H1 (cell line): ENCODE measurements at regions not wholly inside any gene's neighbourhood (a gene's known extent, or its start where the extent isn't known, plus 50 kb on each side); places are given as distances from the start of the nearest gene placed in this dataset.

Experiments
- CTCF ChIA-PET: fragments of 300-600 bp; sonication (Branson Sonifier 250); formaldehyde crosslinking; loops from one replicate; lab custom pipeline; 2021; ENCODE audit not compliant: partially characterized antibody; lab: Charles Lee
- POLR2A ChIA-PET: fragments of 300-600 bp; sonication (Branson Sonifier 250); formaldehyde crosslinking; loops from one replicate; lab custom pipeline; 2021; ENCODE audit warnings: inconsistent platforms; ENCODE audit not compliant: partially characterized antibody; lab: Charles Lee
- DNase-seq, 2 experiments: peaks; one replicate each; pipeline versions ENCODE4 v3.0.0 to v3.0.0-alpha.2; 2010 to 2022; ENCODE audit warnings: low spot score in 2 of 2, low read depth in 1 of 2, mixed read lengths in 1 of 2
- FAIRE-seq: peaks from 2 replicates; lab custom pipeline; 2011; peaks lifted over from hg19 to GRCh38; lab: Jason Lieb, UNC
- H2AFZ ChIP-seq: 2 replicates; pipeline ENCODE4 v1.8.1; 2012; ENCODE audit warnings: low read length, inconsistent platforms
- H2AK5ac ChIP-seq: 2 replicates; pipeline ENCODE4 v1.6.1; 2013; ENCODE audit warnings: low read depth, low read length
- H2BK120ac ChIP-seq: replicated peaks from 2 replicates; pipeline ENCODE3; 2013; ENCODE audit warnings: low read depth, low read length, inconsistent platforms
- H2BK12ac ChIP-seq: 2 replicates; pipeline ENCODE4 v1.6.1; 2013; ENCODE audit warnings: low read depth, low read length
- H2BK15ac ChIP-seq: 2 replicates; pipeline ENCODE4 v1.6.1; 2013; ENCODE audit warnings: low read length
- H2BK20ac ChIP-seq: 2 replicates; pipeline ENCODE4 v1.6.1; 2013; ENCODE audit warnings: low read length
- H2BK5ac ChIP-seq: 2 replicates; pipeline ENCODE4 v1.6.1; 2013; ENCODE audit warnings: low read depth, low read length
- H3K14ac ChIP-seq: 2 replicates; pipeline ENCODE4 v1.6.1; 2013; ENCODE audit warnings: inconsistent platforms; ENCODE audit not compliant: insufficient read length
- H3K18ac ChIP-seq: 2 replicates; pipeline ENCODE4 v1.6.1; 2013; ENCODE audit warnings: low read length; ENCODE audit errors: extremely low read depth
- H3K23ac ChIP-seq: 2 replicates; pipeline ENCODE4 v1.6.1; 2013; ENCODE audit warnings: inconsistent platforms; ENCODE audit not compliant: insufficient read length
- H3K23me2 ChIP-seq: 2 replicates; pipeline ENCODE4 v1.6.1; 2013; ENCODE audit warnings: low read depth, low read length
- H3K27ac ChIP-seq: 2 replicates; pipeline ENCODE4 v1.6.1; 2011; ENCODE audit warnings: low read depth, low read length, inconsistent platforms
- H3K27me3 ChIP-seq, 4 experiments: replicated peaks in 1 of 4; 1 replicate in 1 of 4; 2 replicates in 3 of 4; pipeline versions ENCODE4 v1.6.1 to v1.8.1; 2011 to 2013; ENCODE audit warnings: low read length in 3 of 4, mild to moderate bottlenecking in 3 of 4, inconsistent platforms in 2 of 4, mixed read lengths in 2 of 4, moderate library complexity in 1 of 4; ENCODE audit not compliant: control insufficient read depth in 3 of 4, insufficient read depth in 3 of 4; ENCODE audit errors: extremely low read depth in 1 of 4
- H3K36me3 ChIP-seq, 4 experiments: 2 replicates each; pipeline versions ENCODE4 v1.6.1 to v1.8.1; 2011 to 2013; ENCODE audit warnings: mild to moderate bottlenecking in 4 of 4, low read length in 3 of 4, moderate library complexity in 2 of 4, control low read depth in 1 of 4, inconsistent platforms in 1 of 4; ENCODE audit not compliant: insufficient read depth in 4 of 4, control insufficient read depth in 2 of 4
- H3K4ac ChIP-seq: replicated peaks from 2 replicates; pipeline ENCODE3; 2013; ENCODE audit warnings: low read length, low read depth, mixed read lengths, inconsistent platforms; ENCODE audit not compliant: insufficient read length
- H3K4me1 ChIP-seq, 4 experiments: replicated peaks in 1 of 4; 1 replicate in 1 of 4; 2 replicates in 3 of 4; pipeline versions ENCODE4 v1.6.1 to v1.8.1; 2011 to 2013; ENCODE audit warnings: low read length in 3 of 4, inconsistent platforms in 2 of 4, mixed read lengths in 1 of 4; ENCODE audit not compliant: insufficient read depth in 4 of 4, control insufficient read depth in 3 of 4
- H3K4me2 ChIP-seq, 2 experiments: 2 replicates each; pipeline versions ENCODE4 v1.6.1 to v1.8.1; 2011 to 2013; ENCODE audit warnings: low read depth in 2 of 2, low read length in 2 of 2, control low read depth in 1 of 2, inconsistent platforms in 1 of 2, mild to moderate bottlenecking in 1 of 2; ENCODE audit not compliant: insufficient read depth in 1 of 2
- H3K4me3 ChIP-seq, 4 experiments: fragments of 200-600, 300-600 bp in 1 of 4; sonication (generic), shearing (Covaris generic), sonication (Bioruptor Twin) in 1 of 4; 2 replicates each; pipeline versions ENCODE4 v1.5.1 to v1.8.1; 2011 to 2016; ENCODE audit warnings: low read length in 4 of 4, low read depth in 3 of 4, control low read depth in 2 of 4, inconsistent platforms in 2 of 4, mild to moderate bottlenecking in 2 of 4, mixed read lengths in 1 of 4, moderate library complexity in 1 of 4; ENCODE audit not compliant: insufficient read depth in 2 of 4; ENCODE audit errors: extremely low read depth in 1 of 4
- H3K56ac ChIP-seq: replicated peaks from 2 replicates; pipeline ENCODE3; 2013; ENCODE audit warnings: low read depth, mild to moderate bottlenecking, mixed read lengths, low read length, inconsistent platforms; ENCODE audit not compliant: insufficient read length
- H3K79me1 ChIP-seq: 2 replicates; pipeline ENCODE4 v1.6.1; 2013; ENCODE audit warnings: low read depth, low read length, control low read depth
- H3K79me2 ChIP-seq, 2 experiments: 2 replicates each; pipeline versions ENCODE4 v1.6.1 to v1.8.1; 2012 to 2013; ENCODE audit warnings: low read length in 2 of 2, mild to moderate bottlenecking in 2 of 2, inconsistent platforms in 1 of 2; ENCODE audit not compliant: insufficient read depth in 2 of 2, control insufficient read depth in 1 of 2
- H3K9ac ChIP-seq, 4 experiments: replicated peaks in 1 of 4; 1 replicate in 1 of 4; 2 replicates in 3 of 4; pipeline versions ENCODE4 v1.6.1 to v1.8.1; 2011 to 2013; ENCODE audit warnings: low read depth in 3 of 4, low read length in 3 of 4, control low read depth in 2 of 4, mild to moderate bottlenecking in 2 of 4, moderate library complexity in 2 of 4, inconsistent platforms in 1 of 4; ENCODE audit errors: extremely low read depth in 1 of 4
- H3K9me3 ChIP-seq, 2 experiments: 2 replicates each; pipeline versions ENCODE4 v1.6.1 to v1.8.1; 2012 to 2013; ENCODE audit warnings: mild to moderate bottlenecking in 2 of 2, moderate library complexity in 2 of 2, control low read depth in 1 of 2, inconsistent platforms in 1 of 2, low read depth in 1 of 2, low read length in 1 of 2, mixed read lengths in 1 of 2; ENCODE audit not compliant: insufficient read depth in 2 of 2
- H4K20me1 ChIP-seq, 2 experiments: replicated peaks in 1 of 2; 2 replicates each; pipeline versions ENCODE3 to v1.8.1; 2011 to 2013; ENCODE audit warnings: inconsistent platforms in 2 of 2, low read length in 2 of 2, mild to moderate bottlenecking in 1 of 2; ENCODE audit not compliant: insufficient read depth in 2 of 2, control insufficient read depth in 1 of 2
- H4K5ac ChIP-seq: 2 replicates; pipeline ENCODE4 v1.6.1; 2013; ENCODE audit warnings: low read length, low read depth, mixed read lengths, inconsistent platforms; ENCODE audit not compliant: insufficient read length
- H4K8ac ChIP-seq: 2 replicates; pipeline ENCODE4 v1.8.0; 2013; ENCODE audit warnings: mild to moderate bottlenecking, moderate library complexity, low read length, inconsistent platforms; ENCODE audit not compliant: insufficient read depth; ENCODE audit errors: extremely low read depth
- H4K91ac ChIP-seq: replicated peaks from 2 replicates; pipeline ENCODE3; 2013; ENCODE audit warnings: low read length, mixed read lengths, inconsistent platforms; ENCODE audit not compliant: insufficient read length
- BCL11A ChIP-seq, 2 experiments: IDR thresholded peaks; one replicate each; pipeline ENCODE4 v1.6.1; 2011; ENCODE audit warnings: low read depth in 2 of 2, low read length in 2 of 2, mild to moderate bottlenecking in 2 of 2
- GABPA ChIP-seq: IDR thresholded peaks from 2 replicates; pipeline ENCODE4 v1.6.1; 2011; ENCODE audit warnings: mild to moderate bottlenecking, low read length, moderate library complexity, borderline replicate concordance; ENCODE audit not compliant: insufficient read depth
- KDM5A ChIP-seq: fragments of 200-600 bp; IDR thresholded peaks from 2 replicates; pipeline ENCODE4 v1.7.1; 2012; ENCODE audit warnings: mild to moderate bottlenecking, low read length, inconsistent platforms, mixed read lengths
- NRF1 ChIP-seq: IDR thresholded peaks from 2 replicates; pipeline ENCODE4 v1.6.1; 2011; ENCODE audit warnings: mild to moderate bottlenecking, low read depth, low read length, improper control_type of control experiment
- POLR2A ChIP-seq, 2 experiments: IDR thresholded peaks; 1 replicate in 1 of 2; 2 replicates in 1 of 2; pipeline ENCODE4 v1.6.1; 2011; ENCODE audit warnings: low read depth in 2 of 2, low read length in 2 of 2, mild to moderate bottlenecking in 2 of 2; ENCODE audit errors: control extremely low read depth in 1 of 2
- RBBP5 ChIP-seq: IDR thresholded peaks from 2 replicates; pipeline ENCODE4 v1.7.1; 2012; ENCODE audit warnings: low read depth, mild to moderate bottlenecking, inconsistent platforms, low read length, moderate library complexity, borderline replicate concordance
- RXRA ChIP-seq: IDR thresholded peaks from 2 replicates; pipeline ENCODE4 v1.6.1; 2011; ENCODE audit warnings: low read depth, mild to moderate bottlenecking, low read length, moderate library complexity; ENCODE audit not compliant: insufficient read depth
- SIRT6 ChIP-seq: IDR thresholded peaks from one replicate; pipeline ENCODE4 v1.7.1; 2012; ENCODE audit warnings: low read length, inconsistent platforms
- SIX5 ChIP-seq: IDR thresholded peaks from 2 replicates; pipeline ENCODE4 v1.6.1; 2011; ENCODE audit warnings: mild to moderate bottlenecking, low read depth, low read length
- WGBS, 2 experiments: shearing (Covaris generic) in 1 of 2; methylation state at CpG; one replicate each; pipeline versions ENCODE4 v1.1.6 to v1.1.7; 2013 to 2015; ENCODE audit warnings: low lambda C conversion rate in 2 of 2, mixed read lengths in 2 of 2, inconsistent platforms in 1 of 2, low coverage in 1 of 2, missing lambda C conversion rate in 1 of 2; ENCODE audit not compliant: insufficient replicate concordance in 2 of 2, insufficient coverage in 1 of 2, insufficient read length in 1 of 2; ENCODE audit errors: extremely low coverage in 1 of 2, missing lambda C conversion rate in 1 of 2; 5-methylcytosine and 5-hydroxymethylcytosine counted together

GRCh38 chr2:9681427-9681817 is 50.6 kb upstream of the YWHAQ start:
- no peak overlapping the region for H3K9ac ChIP-seq
- H2BK20ac ChIP-seq = no peak overlapping the region
- H3K23ac ChIP-seq = no peak overlapping the region
- H3K4me2 ChIP-seq = no peak overlapping the region
- H2BK5ac ChIP-seq = no peak overlapping the region
- ChIA-PET POLR2A (no interaction called here), CTCF (interaction anchor here (1.2 kb wide), 1 partner anchor 24 kb away, joined by 3 read pairs; no protein-coding TSS in a partner anchor)
- no peak overlapping the region for H2AK5ac ChIP-seq
- no peaks in the 10 kb centered on the region for H3K79me1 ChIP-seq
- no peak overlapping the region for H2AFZ ChIP-seq
- no peak overlapping the region for H3K56ac ChIP-seq
- H2BK15ac ChIP-seq = no peak overlapping the region
- no peaks in the 10 kb centered on the region for H3K4me1 ChIP-seq
- no peak overlapping the region for H2BK120ac ChIP-seq
- no peak overlapping the region for H3K4me3 ChIP-seq
- DNase-seq (no peak), FAIRE-seq (no peak)
- no peak overlapping the region for H3K27ac ChIP-seq
- no peaks in the 10 kb centered on the region for H3K9me3 ChIP-seq
- no peak overlapping the region for H4K8ac ChIP-seq
- H3K14ac ChIP-seq = no peak overlapping the region
- H3K79me2 ChIP-seq = no peaks in the 10 kb centered on the region
- H4K20me1 ChIP-seq = no peaks in the 10 kb centered on the region
- H3K27me3 ChIP-seq = no peaks in the 10 kb centered on the region
- H3K4ac ChIP-seq = no peak overlapping the region
- 95% methylated on average over 7 of the region's 7 CpGs; no CpG with 5 or more reads in 1 of the 2 experiments for WGBS, 2 experiments
- H4K5ac ChIP-seq = no peak overlapping the region
- H4K91ac ChIP-seq = no peak overlapping the region
- H2BK12ac ChIP-seq = no peak overlapping the region
- no peaks in the 10 kb centered on the region for H3K23me2 ChIP-seq
- no peaks in the 10 kb centered on the region for H3K36me3 ChIP-seq
- H3K18ac ChIP-seq = no peak overlapping the region
- TF ChIP-seq SIX5 = no peak
- no peak for TF ChIP-seq KDM5A
- no peak for TF ChIP-seq RBBP5
- no peak for TF ChIP-seq RXRA
- no peak for TF ChIP-seq BCL11A (IDR thresholded peaks at IDR 0.05; ENCODE audit: low read depth in 2 of 2, low read length in 2 of 2)
- no peak for TF ChIP-seq NRF1
- TF ChIP-seq POLR2A (IDR thresholded peaks at IDR 0.05; ENCODE audit: control extremely low read depth in 1 of 2, low read depth in 2 of 2, low read length in 2 of 2) = no peak
- TF ChIP-seq SIRT6 = no peak
- TF ChIP-seq GABPA = no peak
